ENCODE measurements at regions not wholly inside any gene's neighbourhood (a gene's known extent, or its start where the extent isn't known, plus 50 kb on each side); places are given as distances from the start of the nearest gene placed in this dataset.
"Not testable (repeated sequence)": the region's sequence is repeated elsewhere in the genome, so short reads cannot be mapped to it uniquely, and the experiment has no call there.

DNA sequence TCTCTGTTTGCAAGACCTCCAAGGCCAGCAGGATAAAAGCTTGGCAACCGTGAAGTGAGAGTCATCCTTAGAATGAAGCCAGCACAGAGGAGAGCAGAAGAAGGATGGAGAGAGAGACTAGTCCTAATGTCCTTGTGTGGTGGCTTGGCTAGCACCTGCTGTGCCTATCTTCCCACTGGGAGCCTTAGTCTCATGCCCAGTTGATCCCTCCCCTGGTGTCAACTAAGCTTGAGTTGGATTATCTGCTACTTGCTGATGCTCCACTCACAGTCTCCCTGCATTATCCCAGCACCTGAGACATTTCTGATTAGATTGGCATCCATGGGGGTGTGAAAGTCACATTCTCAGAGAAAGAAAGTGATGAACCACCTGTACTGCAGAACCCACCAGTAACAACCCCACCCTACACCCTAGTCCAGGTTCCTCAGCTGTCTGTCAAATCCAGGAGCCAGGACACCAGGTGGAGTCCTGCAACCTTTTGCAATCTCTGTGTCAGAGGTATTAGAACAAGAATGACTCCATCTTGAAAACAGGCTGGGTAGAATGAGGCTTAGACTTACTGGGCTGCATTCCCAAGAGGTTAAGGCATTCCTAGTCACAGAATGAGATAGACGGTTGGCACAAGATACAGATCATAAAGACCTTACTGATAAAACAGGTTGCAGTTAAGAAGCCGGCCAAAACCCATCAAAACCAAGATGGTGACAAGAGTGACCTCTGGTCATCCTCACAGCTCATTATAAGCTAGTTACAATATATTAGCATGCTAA lies 460.2 kb upstream of the C16orf82 start:
- H3K36me3 ChIP-seq (replicated peaks; ENCODE audit: low read depth, low read length), result no peaks in the 10 kb centered on the region
- no peak overlapping the region for H3K9ac ChIP-seq (ENCODE audit: low read length)
- H4K20me1 ChIP-seq (ENCODE audit: insufficient read depth, low read length), result no peaks in the 10 kb centered on the region
- H3K27ac ChIP-seq (ENCODE audit: low read length), result no peak overlapping the region
- H3K79me2 ChIP-seq (ENCODE audit: low read length), result no peaks in the 10 kb centered on the region
- no peak for TF ChIP-seq EZH2phosphoT487 (IDR thresholded peaks at IDR 0.05; ENCODE audit: low read depth)
- TF ChIP-seq, protein P1, sequence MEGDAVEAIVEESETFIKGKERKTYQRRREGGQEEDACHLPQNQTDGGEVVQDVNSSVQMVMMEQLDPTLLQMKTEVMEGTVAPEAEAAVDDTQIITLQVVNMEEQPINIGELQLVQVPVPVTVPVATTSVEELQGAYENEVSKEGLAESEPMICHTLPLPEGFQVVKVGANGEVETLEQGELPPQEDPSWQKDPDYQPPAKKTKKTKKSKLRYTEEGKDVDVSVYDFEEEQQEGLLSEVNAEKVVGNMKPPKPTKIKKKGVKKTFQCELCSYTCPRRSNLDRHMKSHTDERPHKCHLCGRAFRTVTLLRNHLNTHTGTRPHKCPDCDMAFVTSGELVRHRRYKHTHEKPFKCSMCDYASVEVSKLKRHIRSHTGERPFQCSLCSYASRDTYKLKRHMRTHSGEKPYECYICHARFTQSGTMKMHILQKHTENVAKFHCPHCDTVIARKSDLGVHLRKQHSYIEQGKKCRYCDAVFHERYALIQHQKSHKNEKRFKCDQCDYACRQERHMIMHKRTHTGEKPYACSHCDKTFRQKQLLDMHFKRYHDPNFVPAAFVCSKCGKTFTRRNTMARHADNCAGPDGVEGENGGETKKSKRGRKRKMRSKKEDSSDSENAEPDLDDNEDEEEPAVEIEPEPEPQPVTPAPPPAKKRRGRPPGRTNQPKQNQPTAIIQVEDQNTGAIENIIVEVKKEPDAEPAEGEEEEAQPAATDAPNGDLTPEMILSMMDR (IDR thresholded peaks at IDR 0.05; ENCODE audit: low read depth, low read length), result no peak
- H3K4me3 ChIP-seq (ENCODE audit: low read length), result no peak overlapping the region
- no peak overlapping the region for H3K4me2 ChIP-seq (ENCODE audit: low read length)
- H3K27me3 ChIP-seq (ENCODE audit: low read depth, low read length), result no peaks in the 10 kb centered on the region
- H3K9me3 ChIP-seq (ENCODE audit: insufficient read depth, low read length), result no peaks in the 10 kb centered on the region
- H3K4me1 ChIP-seq (ENCODE audit: low read length), result no peaks in the 10 kb centered on the region
- H2AFZ ChIP-seq (ENCODE audit: low read depth, low read length), result no peak overlapping the region

DNA sequence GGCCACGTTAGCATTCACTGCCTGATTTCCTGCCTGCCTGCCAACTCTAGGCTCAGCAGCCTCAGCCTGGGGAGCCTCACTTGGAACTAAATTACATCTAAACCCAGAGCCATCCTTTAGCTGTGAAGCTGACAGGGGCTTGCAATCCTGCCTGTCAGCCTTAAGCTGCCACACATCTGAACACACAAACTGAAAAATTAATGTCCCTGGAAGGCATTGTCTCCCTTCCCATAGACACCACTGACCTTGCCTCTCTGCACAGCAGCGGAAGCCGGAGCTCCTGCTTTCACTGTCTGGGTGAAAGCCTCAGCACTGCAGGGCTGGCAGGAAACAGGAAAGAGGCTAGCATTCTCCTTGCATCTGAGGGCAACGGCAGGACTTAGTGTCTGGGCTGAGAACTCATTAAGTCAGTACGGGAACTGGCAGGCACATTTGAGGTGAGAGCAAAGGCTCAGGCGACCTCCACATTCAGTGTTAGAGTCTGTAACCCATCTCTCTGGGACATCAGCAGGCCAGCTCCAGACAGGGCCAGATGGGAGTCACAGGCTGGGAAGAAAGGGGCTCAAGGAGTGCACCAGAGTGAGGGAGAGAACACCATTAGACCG lies 452.4 kb upstream of the C16orf82 start:
- Histone ChIP-seq H3K9ac (ENCODE audit: low read length) (no peak overlapping the region), H3K79me2 (ENCODE audit: low read length) (no peaks in the 10 kb centered on the region), H3K4me1 (ENCODE audit: low read length) (no peaks in the 10 kb centered on the region), H3K36me3 (replicated peaks; ENCODE audit: low read depth, low read length) (no peaks in the 10 kb centered on the region), H3K27ac (ENCODE audit: low read length) (no peak overlapping the region), H3K4me3 (ENCODE audit: low read length) (no peak overlapping the region), H3K4me2 (ENCODE audit: low read length) (no peak overlapping the region), H3K9me3 (ENCODE audit: insufficient read depth, low read length) (no peaks in the 10 kb centered on the region), H4K20me1 (ENCODE audit: insufficient read depth, low read length) (no peaks in the 10 kb centered on the region), H3K27me3 (ENCODE audit: low read depth, low read length) (no peaks in the 10 kb centered on the region), H2AFZ (ENCODE audit: low read depth, low read length) (no peak overlapping the region)
- TF ChIP-seq, protein P1 (IDR thresholded peaks at IDR 0.05; ENCODE audit: low read depth, low read length), result no peak
- no peak for TF ChIP-seq EZH2phosphoT487 (IDR thresholded peaks at IDR 0.05; ENCODE audit: low read depth)

DNA sequence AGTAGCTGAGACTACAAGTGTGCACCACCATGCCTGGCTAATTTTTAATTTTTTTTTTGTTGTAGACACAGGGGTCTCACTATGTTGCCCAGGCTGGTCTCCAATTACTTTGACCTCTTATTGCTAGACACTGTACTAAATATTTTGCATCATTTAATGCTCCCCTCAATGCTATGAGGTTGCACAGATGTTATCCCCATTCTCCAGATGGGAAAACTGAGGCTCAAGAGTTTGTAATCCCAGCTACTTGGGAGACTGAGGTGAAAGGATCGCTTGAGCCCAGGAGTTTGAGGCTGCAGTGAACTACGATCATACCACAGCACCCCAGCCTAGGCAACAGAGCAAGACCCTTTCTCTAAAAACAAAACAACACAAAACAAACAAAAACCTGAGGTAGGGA lies 443.3 kb upstream of the C16orf82 start:
- TF ChIP-seq EZH2phosphoT487 (IDR thresholded peaks at IDR 0.05; ENCODE audit: low read depth), result no peak
- TF ChIP-seq, protein P1 (IDR thresholded peaks at IDR 0.05; ENCODE audit: low read depth, low read length), result no peak
- Histone ChIP-seq H3K4me1 (ENCODE audit: low read length) (no peaks in the 10 kb centered on the region), H4K20me1 (ENCODE audit: insufficient read depth, low read length) (no peaks in the 10 kb centered on the region), H3K4me3 (ENCODE audit: low read length) (no peak overlapping the region), H3K79me2 (ENCODE audit: low read length) (no peaks in the 10 kb centered on the region), H3K27ac (ENCODE audit: low read length) (no peak overlapping the region), H2AFZ (ENCODE audit: low read depth, low read length) (no peak overlapping the region), H3K4me2 (ENCODE audit: low read length) (no peak overlapping the region), H3K27me3 (ENCODE audit: low read depth, low read length) (no peaks in the 10 kb centered on the region), H3K36me3 (replicated peaks; ENCODE audit: low read depth, low read length) (no peaks in the 10 kb centered on the region), H3K9me3 (ENCODE audit: insufficient read depth, low read length) (0 out of 2 replicates have a peak, but pooled peaks cover 3% of the 10 kb centered on the region), H3K9ac (ENCODE audit: low read length) (no peak overlapping the region)

DNA sequence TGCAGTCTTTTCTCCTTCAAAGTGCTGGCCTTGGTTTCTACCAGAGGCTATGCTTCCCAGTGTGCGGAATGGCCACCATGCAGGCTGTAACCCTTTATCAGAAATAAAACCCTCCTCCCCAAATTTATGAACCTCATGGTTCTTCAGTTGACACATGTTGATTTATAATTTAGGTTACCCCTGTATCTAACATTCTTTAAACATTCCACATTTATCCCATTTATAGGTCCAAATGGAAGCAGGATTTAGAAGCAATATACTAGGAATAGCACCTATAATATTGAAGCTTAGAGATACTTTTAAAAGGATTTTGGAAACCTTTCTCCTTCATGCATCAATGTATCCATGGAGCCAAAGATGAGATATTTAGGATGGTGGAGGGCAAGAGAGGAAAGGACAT lies 438.8 kb upstream of the C16orf82 start:
- Histone ChIP-seq H3K27ac (ENCODE audit: low read length) (no peak overlapping the region), H3K36me3 (replicated peaks; ENCODE audit: low read depth, low read length) (no peaks in the 10 kb centered on the region), H3K79me2 (ENCODE audit: low read length) (no peaks in the 10 kb centered on the region), H3K4me2 (ENCODE audit: low read length) (no peak overlapping the region), H3K4me1 (ENCODE audit: low read length) (no peaks in the 10 kb centered on the region), H3K9ac (ENCODE audit: low read length) (no peak overlapping the region), H4K20me1 (ENCODE audit: insufficient read depth, low read length) (no peaks in the 10 kb centered on the region), H3K27me3 (ENCODE audit: low read depth, low read length) (no peaks in the 10 kb centered on the region), H3K4me3 (ENCODE audit: low read length) (no peak overlapping the region), H3K9me3 (ENCODE audit: insufficient read depth, low read length) (0 out of 2 replicates have a peak, but pooled peaks cover 3% of the 10 kb centered on the region), H2AFZ (ENCODE audit: low read depth, low read length) (no peak overlapping the region)
- TF ChIP-seq EZH2phosphoT487 (IDR thresholded peaks at IDR 0.05; ENCODE audit: low read depth), result no peak
- TF ChIP-seq, protein P1 (IDR thresholded peaks at IDR 0.05; ENCODE audit: low read depth, low read length), result no peak

DNA sequence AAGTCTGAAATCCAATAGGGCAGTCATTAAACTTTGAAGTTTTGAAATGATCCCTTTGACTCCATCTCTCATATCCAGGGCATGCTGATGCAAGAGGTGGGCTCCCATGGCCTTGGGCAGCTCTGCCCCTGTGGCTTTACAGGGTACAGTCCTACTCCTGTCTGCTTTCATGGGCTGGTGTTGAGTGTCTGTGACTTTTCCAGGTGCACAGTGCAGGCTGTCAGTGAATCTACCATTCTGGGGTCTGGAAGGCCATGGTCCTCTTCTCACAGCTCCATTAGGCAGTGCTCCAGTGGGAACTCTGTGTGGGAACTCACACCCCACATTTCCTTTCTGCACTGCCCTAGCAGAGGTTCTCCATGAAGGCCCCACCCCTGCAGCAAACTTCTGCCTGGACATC lies 435.4 kb upstream of the C16orf82 start:
- H3K9me3 ChIP-seq (ENCODE audit: insufficient read depth, low read length); H3K79me2 ChIP-seq (ENCODE audit: low read length); H4K20me1 ChIP-seq (ENCODE audit: insufficient read depth, low read length); H2AFZ ChIP-seq (ENCODE audit: low read depth, low read length); H3K4me2 ChIP-seq (ENCODE audit: low read length); H3K9ac ChIP-seq (ENCODE audit: low read length); H3K4me1 ChIP-seq (ENCODE audit: low read length); H3K27me3 ChIP-seq (ENCODE audit: low read depth, low read length); H3K4me3 ChIP-seq (ENCODE audit: low read length); H3K36me3 ChIP-seq (replicated peaks; ENCODE audit: low read depth, low read length); H3K27ac ChIP-seq (ENCODE audit: low read length): not testable (repeated sequence)

Measured in OCI-LY3 (cell line).